ENCODE measurements at regions not wholly inside any gene's neighbourhood (a gene's known extent, or its start where the extent isn't known, plus 50 kb on each side); places are given as distances from the start of the nearest gene placed in this dataset.

DNA sequence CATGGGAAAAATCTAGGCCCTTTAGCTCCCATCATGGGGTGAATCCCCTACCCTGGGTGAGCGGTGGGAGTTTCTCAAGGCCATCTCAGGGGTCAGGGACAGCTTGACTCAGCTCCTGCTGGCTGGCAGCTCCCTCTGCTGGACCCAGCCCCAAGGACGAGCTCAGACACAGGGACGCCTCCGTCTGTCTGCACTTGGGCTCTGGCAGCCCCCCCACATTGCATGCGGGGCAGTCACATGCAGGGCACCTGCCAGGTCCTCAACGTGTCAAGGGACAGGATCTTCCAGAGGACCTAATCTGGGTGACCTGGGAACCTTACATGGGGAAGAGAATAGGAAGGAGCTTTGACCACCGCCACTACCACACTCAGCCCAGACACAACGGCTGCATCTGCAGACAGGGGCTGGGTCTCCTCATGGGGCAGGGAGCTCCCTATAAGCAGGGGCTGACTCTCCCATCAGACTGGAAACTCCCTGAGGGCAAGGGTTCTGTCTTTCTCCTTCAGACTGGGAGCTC lies 173.4 kb downstream of the MRPL14 start (continued):
- TF ChIP-seq, protein P1, sequence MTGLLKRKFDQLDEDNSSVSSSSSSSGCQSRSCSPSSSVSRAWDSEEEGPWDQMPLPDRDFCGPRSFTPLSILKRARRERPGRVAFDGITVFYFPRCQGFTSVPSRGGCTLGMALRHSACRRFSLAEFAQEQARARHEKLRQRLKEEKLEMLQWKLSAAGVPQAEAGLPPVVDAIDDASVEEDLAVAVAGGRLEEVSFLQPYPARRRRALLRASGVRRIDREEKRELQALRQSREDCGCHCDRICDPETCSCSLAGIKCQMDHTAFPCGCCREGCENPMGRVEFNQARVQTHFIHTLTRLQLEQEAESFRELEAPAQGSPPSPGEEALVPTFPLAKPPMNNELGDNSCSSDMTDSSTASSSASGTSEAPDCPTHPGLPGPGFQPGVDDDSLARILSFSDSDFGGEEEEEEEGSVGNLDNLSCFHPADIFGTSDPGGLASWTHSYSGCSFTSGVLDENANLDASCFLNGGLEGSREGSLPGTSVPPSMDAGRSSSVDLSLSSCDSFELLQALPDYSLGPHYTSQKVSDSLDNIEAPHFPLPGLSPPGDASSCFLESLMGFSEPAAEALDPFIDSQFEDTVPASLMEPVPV (CRISPR knock-in tag; IDR thresholded peaks at IDR 0.05) = 0 out of 2 replicates have a peak, but pooled peaks have one; percentile 1
- TF ChIP-seq, protein P2, sequence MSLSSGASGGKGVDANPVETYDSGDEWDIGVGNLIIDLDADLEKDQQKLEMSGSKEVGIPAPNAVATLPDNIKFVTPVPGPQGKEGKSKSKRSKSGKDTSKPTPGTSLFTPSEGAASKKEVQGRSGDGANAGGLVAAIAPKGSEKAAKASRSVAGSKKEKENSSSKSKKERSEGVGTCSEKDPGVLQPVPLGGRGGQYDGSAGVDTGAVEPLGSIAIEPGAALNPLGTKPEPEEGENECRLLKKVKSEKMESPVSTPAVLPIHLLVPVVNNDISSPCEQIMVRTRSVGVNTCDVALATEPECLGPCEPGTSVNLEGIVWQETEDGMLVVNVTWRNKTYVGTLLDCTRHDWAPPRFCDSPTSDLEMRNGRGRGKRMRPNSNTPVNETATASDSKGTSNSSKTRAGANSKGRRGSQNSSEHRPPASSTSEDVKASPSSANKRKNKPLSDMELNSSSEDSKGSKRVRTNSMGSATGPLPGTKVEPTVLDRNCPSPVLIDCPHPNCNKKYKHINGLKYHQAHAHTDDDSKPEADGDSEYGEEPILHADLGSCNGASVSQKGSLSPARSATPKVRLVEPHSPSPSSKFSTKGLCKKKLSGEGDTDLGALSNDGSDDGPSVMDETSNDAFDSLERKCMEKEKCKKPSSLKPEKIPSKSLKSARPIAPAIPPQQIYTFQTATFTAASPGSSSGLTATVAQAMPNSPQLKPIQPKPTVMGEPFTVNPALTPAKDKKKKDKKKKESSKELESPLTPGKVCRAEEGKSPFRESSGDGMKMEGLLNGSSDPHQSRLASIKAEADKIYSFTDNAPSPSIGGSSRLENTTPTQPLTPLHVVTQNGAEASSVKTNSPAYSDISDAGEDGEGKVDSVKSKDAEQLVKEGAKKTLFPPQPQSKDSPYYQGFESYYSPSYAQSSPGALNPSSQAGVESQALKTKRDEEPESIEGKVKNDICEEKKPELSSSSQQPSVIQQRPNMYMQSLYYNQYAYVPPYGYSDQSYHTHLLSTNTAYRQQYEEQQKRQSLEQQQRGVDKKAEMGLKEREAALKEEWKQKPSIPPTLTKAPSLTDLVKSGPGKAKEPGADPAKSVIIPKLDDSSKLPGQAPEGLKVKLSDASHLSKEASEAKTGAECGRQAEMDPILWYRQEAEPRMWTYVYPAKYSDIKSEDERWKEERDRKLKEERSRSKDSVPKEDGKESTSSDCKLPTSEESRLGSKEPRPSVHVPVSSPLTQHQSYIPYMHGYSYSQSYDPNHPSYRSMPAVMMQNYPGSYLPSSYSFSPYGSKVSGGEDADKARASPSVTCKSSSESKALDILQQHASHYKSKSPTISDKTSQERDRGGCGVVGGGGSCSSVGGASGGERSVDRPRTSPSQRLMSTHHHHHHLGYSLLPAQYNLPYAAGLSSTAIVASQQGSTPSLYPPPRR (CRISPR knock-in tag; IDR thresholded peaks at IDR 0.05; ENCODE audit: borderline replicate concordance) = no peak
- TF ChIP-seq NFIC (IDR thresholded peaks at IDR 0.05; ENCODE audit: low read length) (no peak), ZBTB38 (CRISPR knock-in tag; IDR thresholded peaks at IDR 0.05) (peak; percentile 26), HMG20B (CRISPR knock-in tag; conservative IDR thresholded peaks at IDR 0.05) (0 out of 2 replicates have a peak, but pooled peaks have one; percentile 46), SP1 (IDR thresholded peaks at IDR 0.05) (no peak), SP1 (CRISPR knock-in tag; IDR thresholded peaks at IDR 0.05) (no peak), GATA4 (IDR thresholded peaks at IDR 0.05; ENCODE audit: borderline replicate concordance, low read depth) (no peak), ZNF562 (CRISPR knock-in tag; IDR thresholded peaks at IDR 0.05; ENCODE audit: borderline replicate concordance) (no peak), ZNF570 (CRISPR knock-in tag; IDR thresholded peaks at IDR 0.05; ENCODE audit: borderline replicate concordance) (no peak), SRY (CRISPR knock-in tag; IDR thresholded peaks at IDR 0.05) (peak; percentile 20; the same call in 1 of the 2 replicates), ZSCAN29 (CRISPR knock-in tag; conservative IDR thresholded peaks at IDR 0.05) (no peak; the same call in 1 of the 2 replicates), MAZ (IDR thresholded peaks at IDR 0.05; ENCODE audit: borderline replicate concordance, low read depth, low read length) (no peak), MAZ (CRISPR knock-in tag; IDR thresholded peaks at IDR 0.05; ENCODE audit: low read depth) (peak; percentile 62; the same call in 1 of the 2 replicates), ZBTB21 (CRISPR knock-in tag; IDR thresholded peaks at IDR 0.05) (no peak)
- TF ChIP-seq, protein P3, sequence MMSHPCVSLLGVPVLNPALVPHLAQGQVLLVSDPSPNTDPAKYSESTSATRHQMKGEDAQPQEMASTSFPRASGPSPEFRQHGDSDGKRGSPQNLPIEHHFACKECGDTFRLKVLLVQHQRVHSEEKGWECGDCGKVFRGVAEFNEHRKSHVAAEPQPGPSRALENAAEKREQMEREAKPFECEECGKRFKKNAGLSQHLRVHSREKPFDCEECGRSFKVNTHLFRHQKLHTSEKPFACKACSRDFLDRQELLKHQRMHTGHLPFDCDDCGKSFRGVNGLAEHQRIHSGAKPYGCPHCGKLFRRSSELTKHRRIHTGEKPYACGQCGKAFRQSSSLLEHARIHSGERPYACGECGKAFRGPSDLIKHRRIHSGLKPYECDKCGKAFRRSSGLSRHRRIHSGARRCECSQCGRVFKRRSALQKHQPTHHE (CRISPR knock-in tag; IDR thresholded peaks at IDR 0.05; ENCODE audit: borderline replicate concordance) = no peak; the same call in 1 of the 2 replicates
- TF ChIP-seq, protein P4, sequence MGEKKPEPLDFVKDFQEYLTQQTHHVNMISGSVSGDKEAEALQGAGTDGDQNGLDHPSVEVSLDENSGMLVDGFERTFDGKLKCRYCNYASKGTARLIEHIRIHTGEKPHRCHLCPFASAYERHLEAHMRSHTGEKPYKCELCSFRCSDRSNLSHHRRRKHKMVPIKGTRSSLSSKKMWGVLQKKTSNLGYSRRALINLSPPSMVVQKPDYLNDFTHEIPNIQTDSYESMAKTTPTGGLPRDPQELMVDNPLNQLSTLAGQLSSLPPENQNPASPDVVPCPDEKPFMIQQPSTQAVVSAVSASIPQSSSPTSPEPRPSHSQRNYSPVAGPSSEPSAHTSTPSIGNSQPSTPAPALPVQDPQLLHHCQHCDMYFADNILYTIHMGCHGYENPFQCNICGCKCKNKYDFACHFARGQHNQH (CRISPR knock-in tag; IDR thresholded peaks at IDR 0.05) = no peak; the same call in 1 of the 2 replicates
- TF ChIP-seq, protein P5, sequence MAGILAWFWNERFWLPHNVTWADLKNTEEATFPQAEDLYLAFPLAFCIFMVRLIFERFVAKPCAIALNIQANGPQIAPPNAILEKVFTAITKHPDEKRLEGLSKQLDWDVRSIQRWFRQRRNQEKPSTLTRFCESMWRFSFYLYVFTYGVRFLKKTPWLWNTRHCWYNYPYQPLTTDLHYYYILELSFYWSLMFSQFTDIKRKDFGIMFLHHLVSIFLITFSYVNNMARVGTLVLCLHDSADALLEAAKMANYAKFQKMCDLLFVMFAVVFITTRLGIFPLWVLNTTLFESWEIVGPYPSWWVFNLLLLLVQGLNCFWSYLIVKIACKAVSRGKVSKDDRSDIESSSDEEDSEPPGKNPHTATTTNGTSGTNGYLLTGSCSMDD (CRISPR knock-in tag; IDR thresholded peaks at IDR 0.05) = no peak
- TF ChIP-seq, protein P6, sequence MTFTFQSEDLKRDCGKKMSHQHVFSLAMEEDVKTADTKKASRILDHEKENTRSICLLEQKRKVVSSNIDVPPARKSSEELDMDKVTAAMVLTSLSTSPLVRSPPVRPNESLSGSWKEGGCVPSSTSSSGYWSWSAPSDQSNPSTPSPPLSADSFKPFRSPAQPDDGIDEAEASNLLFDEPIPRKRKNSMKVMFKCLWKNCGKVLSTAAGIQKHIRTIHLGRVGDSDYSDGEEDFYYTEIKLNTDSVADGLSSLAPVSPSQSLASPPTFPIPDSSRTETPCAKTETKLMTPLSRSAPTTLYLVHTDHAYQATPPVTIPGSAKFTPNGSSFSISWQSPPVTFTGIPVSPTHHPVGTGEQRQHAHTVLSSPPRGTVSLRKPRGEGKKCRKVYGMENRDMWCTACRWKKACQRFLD (CRISPR knock-in tag; IDR thresholded peaks at IDR 0.05; ENCODE audit: borderline replicate concordance) = no peak
